Mucosa of stomach (tissue), 1 donor: ENCODE measurements at regions not wholly inside any gene's neighbourhood (a gene's known extent, or its start where the extent isn't known, plus 50 kb on each side); places are given as distances from the start of the nearest gene placed in this dataset.
"Not testable (repeated sequence)": the region's sequence is repeated elsewhere in the genome, so short reads cannot be mapped to it uniquely, and the experiment has no call there.

Source experiments
- H3K27me3 ChIP-seq: one replicate; pipeline ENCODE4 v1.7.0; 2013; ENCODE audit warnings: mild to moderate bottlenecking, low read length; ENCODE audit not compliant: control insufficient read depth, insufficient read depth
- H3K36me3 ChIP-seq: one replicate; pipeline ENCODE4 v1.7.0; 2013; ENCODE audit warnings: low read length; ENCODE audit not compliant: control insufficient read depth, insufficient read depth
- H3K4me1 ChIP-seq: one replicate; pipeline ENCODE4 v1.7.0; 2013; ENCODE audit warnings: mild to moderate bottlenecking, low read length; ENCODE audit not compliant: control insufficient read depth, insufficient read depth
- H3K4me3 ChIP-seq: one replicate; pipeline ENCODE4 v1.7.0; 2013; ENCODE audit warnings: low read length
- H3K9ac ChIP-seq: one replicate; pipeline ENCODE4 v1.7.0; 2013; ENCODE audit warnings: mild to moderate bottlenecking, low read length, moderate library complexity
- H3K9me3 ChIP-seq: one replicate; pipeline ENCODE4 v1.7.0; 2013; ENCODE audit warnings: mild to moderate bottlenecking, low read length, moderate library complexity; ENCODE audit not compliant: control insufficient read depth
- donor health status: Pancreatic carcinoma.

DNA sequence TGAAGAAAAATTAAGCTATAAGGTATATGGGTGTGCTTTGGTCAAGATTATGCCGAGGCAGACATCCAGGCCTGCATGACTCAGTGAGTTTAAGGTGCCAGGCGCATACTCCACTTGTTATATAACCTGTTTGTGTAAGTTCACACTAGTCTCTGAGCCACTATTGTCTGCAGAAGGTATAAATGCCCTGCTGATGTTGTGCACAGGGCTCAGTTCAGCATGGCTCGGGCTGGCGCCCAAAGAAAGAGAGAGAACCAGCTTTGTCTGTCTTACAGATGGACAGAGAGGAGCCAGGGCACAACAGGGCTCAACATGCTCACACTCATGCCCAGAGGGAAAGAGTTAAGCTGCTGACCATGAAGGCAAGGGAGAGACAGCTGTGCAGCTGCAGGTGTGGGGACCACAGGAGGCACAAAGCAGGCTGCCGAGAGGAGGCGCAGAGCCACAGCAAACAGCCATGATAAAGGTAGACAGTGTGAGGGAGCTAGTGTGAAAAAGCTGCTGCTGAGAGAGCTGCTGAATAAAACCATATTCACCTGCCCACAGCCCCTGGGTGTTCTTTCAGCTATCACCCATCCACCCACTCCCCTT lies 1587.6 kb upstream of the C9orf72 start:
- Histone ChIP-seq H3K9me3 (no peaks in the 10 kb centered on the region), H3K36me3 (no peaks in the 10 kb centered on the region), H3K27me3 (no peaks in the 10 kb centered on the region), H3K4me3 (no peak overlapping the region), H3K4me1 (no peaks in the 10 kb centered on the region), H3K9ac (no peak overlapping the region)

DNA sequence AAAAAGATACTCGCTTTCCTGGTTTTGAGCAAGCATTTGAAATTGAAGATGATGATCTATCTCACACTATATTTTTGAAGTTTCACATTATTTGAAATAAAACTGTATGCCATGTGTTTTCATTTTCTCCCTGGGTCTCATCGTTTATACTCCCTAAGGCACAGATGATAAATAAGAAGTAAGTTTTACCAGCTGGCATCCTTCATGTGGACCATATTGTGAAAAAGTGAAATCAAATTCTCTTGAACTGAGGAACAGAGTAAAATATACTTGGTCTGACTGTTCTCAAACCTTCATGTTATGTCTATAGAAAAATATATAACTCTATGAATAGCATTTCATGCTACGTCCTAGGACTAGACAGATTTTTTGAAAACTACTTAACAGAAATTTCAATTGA lies 1600.9 kb upstream of the C9orf72 start:
- Histone ChIP-seq H3K4me1 (no peaks in the 10 kb centered on the region), H3K9ac (no peak overlapping the region)

DNA sequence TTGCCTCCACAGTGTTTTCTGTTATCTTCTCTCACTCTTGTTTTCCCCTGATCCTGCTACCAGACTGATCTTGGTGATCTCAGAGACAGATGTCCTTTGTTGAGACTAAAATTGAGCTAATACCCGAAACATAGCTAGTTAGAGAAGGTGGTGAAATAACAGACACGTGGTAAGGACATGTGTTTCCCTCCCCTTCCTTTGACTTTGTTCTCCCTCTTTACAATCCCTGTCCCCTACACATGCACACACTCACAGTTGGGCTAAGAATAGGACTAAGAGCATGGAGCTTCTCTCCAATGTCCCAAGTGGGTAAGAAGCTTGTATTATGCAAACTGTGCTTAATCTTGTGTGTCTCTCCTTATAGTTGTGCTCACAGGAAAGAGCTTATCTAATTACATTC lies 1603.0 kb upstream of the C9orf72 start:
- Histone ChIP-seq H3K36me3 (no peaks in the 10 kb centered on the region), H3K9me3 (no peaks in the 10 kb centered on the region), H3K4me1 (no peaks in the 10 kb centered on the region), H3K4me3 (no peak overlapping the region), H3K27me3 (no peaks in the 10 kb centered on the region), H3K9ac (no peak overlapping the region)

More for the DNA sequence above, 1600.9 kb upstream of the C9orf72 start:
- Histone ChIP-seq H3K4me3 (no peak overlapping the region), H3K9me3 (no peaks in the 10 kb centered on the region), H3K27me3 (no peaks in the 10 kb centered on the region), H3K36me3 (no peaks in the 10 kb centered on the region)

DNA sequence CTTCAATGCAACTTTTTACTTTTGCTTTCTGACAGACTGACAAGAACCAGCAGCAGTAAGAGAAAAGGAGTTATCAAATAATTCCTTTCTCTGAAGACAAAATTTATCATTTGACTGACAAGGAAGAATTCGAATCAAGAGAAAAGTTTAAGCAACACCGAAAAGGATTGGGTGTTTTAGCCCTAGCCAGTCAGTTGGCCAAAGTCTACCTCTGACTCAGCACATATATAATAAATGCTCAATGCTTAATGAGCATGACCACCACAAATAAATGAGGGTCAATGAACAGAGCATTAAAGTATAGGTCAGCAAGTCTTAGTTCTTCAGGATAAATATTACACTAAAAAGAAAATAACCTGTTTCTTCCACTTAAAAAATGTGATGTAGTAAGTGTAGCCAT lies 1603.5 kb upstream of the C9orf72 start:
- Histone ChIP-seq H3K9ac (no peak overlapping the region), H3K36me3 (no peaks in the 10 kb centered on the region), H3K9me3 (no peaks in the 10 kb centered on the region), H3K27me3 (no peaks in the 10 kb centered on the region), H3K4me3 (no peak overlapping the region), H3K4me1 (no peaks in the 10 kb centered on the region)

DNA sequence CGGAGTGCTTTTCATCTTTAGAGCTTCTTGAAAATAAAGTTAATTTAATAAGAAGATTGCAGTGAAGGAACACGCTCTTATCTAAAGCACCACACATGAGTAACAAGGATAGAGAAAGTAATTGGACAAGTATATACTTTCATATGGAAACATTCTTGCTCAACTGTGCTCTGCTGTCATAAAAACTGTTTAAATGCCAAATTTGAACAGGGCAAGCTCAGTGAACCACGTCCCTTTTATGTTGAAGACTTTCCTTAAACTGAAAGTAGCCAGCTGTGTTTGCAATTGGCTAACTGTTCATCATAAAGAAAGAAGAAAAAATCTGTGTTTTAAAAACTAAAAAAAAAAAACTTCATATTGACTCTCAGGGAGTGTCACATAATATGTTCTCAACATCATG lies 1610.7 kb upstream of the C9orf72 start:
- no peak overlapping the region for H3K9ac ChIP-seq
- no peaks in the 10 kb centered on the region for H3K27me3 ChIP-seq
- H3K9me3 ChIP-seq = no peaks in the 10 kb centered on the region
- H3K36me3 ChIP-seq = no peaks in the 10 kb centered on the region
- H3K4me3 ChIP-seq = no peak overlapping the region
- H3K4me1 ChIP-seq = no peaks in the 10 kb centered on the region

DNA sequence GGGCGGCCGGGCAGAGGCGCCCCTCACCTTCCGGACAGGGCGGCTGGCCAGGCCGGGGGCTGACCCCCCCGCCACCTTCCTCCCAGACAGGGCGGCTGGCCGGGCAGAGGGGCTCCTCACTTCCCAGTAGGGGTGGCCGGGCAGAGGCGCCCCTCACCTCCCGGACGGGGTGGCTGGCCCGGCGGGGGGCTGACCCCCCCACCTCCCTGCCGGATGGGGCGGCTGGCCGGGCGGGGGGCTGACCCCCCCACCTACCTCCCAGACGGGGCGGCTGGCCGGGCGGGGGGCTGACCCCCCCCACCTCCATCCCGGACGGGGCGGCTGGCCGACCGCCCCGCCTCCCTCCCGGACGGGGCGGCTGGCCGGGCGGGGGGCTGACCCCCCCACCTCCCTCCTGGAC lies 1615.5 kb upstream of the C9orf72 start:
- not testable (repeated sequence) for H3K4me1 ChIP-seq, H3K27me3 ChIP-seq, H3K9me3 ChIP-seq, H3K4me3 ChIP-seq, H3K9ac ChIP-seq, H3K36me3 ChIP-seq

DNA sequence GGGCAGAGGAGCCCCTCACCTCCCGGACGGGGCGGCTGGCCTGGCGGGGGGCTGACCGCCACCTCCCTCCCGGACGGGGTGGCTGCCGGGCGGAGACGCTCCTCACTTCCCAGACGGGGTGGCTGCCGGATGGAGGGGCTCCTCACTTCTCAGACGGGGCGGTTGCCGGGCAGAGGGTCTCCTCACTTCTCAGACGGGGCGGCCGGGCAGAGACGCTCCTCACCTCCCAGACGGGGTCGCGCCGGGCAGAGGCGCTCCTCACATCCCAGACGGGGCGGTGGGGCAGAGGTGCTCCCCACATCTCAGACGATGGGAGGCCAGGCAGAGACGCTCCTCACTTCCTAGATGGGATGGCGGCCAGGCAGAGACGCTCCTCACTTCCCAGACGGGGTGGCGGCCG lies 1615.9 kb upstream of the C9orf72 start:
- not testable (repeated sequence) for H3K36me3 ChIP-seq, H3K4me1 ChIP-seq, H3K9ac ChIP-seq, H3K4me3 ChIP-seq, H3K9me3 ChIP-seq, H3K27me3 ChIP-seq

DNA sequence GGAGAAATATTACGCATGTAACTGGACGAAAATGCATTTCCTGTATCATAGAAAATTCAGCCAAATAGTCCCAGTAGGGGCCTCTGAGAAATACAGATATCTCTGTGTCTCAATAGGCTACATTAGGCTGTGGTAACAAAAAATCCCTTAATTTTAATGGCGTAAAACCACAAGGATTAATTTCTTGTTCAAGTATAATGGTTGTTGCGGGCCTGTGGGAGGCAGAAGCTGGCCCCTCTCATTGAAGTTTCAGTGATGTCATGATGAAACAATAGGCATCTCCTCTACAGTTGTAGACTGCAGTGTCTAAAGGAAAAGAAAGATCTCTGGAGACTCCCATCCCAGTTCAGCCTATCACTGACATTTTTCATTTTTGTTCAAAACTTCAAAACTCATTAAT lies 1625.6 kb upstream of the C9orf72 start:
- Histone ChIP-seq H3K4me1 (no peaks in the 10 kb centered on the region), H3K27me3 (no peaks in the 10 kb centered on the region), H3K36me3 (no peaks in the 10 kb centered on the region), H3K9me3 (no peaks in the 10 kb centered on the region), H3K4me3 (no peak overlapping the region), H3K9ac (no peak overlapping the region)

DNA sequence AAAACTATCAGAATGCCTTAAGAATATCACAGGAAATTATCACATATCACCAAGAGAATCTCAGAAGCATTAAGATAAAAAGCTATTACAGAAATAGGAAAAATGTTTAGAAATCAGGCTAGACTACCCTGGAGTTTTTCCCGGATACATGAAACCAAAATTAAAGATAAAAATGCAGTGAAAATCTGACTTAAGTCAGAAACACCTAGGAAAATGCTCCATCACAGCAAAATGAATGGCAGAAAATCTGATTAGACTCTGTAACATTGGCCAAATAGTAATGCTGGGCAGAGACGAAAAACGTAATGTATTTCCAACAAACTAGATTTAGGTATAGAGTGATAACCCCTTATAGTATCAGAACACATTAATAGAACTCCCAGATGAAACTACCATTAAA lies 1626.7 kb upstream of the C9orf72 start:
- H3K4me1 ChIP-seq = no peaks in the 10 kb centered on the region
- no peaks in the 10 kb centered on the region for H3K9me3 ChIP-seq
- H3K4me3 ChIP-seq = no peak overlapping the region
- no peaks in the 10 kb centered on the region for H3K27me3 ChIP-seq
- H3K9ac ChIP-seq = no peak overlapping the region
- H3K36me3 ChIP-seq = no peaks in the 10 kb centered on the region

DNA sequence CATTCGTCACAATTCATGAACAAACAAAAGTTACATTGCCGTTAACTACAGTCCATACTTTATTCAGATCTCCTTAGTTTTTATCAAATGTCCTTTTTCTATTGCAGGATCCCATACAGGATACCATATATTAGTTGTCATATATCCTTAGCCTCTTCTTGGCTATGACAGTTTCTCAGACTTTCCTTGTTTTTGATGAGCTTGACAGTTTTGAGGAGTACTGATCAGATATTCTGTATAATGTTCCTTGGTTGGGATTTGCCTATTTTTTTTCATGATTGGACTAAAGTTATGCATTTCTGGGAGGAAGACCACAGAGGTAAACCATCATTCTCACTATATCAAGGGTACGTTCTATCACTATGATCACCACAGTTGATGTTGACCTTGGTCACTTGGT lies 1627.4 kb upstream of the C9orf72 start:
- H3K9me3 ChIP-seq = no peaks in the 10 kb centered on the region
- no peaks in the 10 kb centered on the region for H3K4me1 ChIP-seq
- no peaks in the 10 kb centered on the region for H3K36me3 ChIP-seq
- no peaks in the 10 kb centered on the region for H3K27me3 ChIP-seq
- H3K4me3 ChIP-seq = no peak overlapping the region
- H3K9ac ChIP-seq = no peak overlapping the region

DNA sequence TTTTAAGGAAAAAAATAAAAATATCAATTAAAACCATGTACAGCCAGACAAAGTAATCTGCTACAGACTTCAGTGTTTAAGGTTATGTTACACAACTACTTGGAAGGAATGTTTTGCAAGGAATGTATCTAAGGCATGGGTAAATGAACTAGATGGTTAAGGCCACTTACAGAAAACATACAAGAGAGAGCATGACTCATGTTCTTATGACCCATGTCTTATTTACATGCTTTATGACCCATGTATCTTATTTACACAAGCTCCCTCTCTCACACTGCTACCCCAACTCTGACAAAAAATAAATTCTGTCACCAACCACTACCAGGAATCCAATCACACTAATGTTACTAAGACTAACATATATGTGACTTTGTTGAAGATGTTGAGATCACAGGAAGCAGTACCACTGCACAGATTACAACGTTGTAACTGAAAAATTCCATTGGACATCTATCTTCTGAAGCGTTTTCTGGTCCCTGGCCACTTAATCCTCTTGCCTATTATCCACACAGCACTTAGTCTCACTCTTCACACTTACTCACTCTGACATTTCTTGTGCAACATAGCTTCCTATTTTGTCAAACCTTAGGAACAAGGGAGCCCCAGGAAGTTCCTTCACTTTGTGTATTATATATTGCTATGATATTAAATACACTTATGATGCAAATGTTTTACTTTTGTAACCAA lies 1630.1 kb upstream of the C9orf72 start:
- H3K9me3 ChIP-seq = no peaks in the 10 kb centered on the region
- no peaks in the 10 kb centered on the region for H3K4me1 ChIP-seq
- H3K36me3 ChIP-seq = no peaks in the 10 kb centered on the region
- no peak overlapping the region for H3K4me3 ChIP-seq
- H3K27me3 ChIP-seq = no peaks in the 10 kb centered on the region
- no peak overlapping the region for H3K9ac ChIP-seq

DNA sequence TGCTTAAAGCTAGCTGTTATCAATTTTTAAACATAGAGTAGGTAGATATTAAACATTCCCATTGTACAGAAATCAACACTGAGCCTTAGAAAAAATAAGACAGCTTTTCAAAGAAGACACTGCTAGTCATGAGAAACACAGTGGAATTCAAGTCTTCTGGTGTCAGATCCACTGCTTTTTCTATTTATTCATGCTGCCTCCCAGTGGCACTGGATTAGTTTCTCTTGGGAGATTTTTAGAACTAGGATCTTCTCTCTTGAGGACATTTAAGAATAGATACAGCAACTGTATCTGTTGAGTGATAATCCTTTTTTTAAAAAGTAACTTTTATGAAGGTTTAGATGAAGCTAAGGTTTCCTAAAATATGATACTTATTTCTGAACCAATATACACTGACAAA lies 1635.4 kb upstream of the C9orf72 start:
- no peak overlapping the region for H3K9ac ChIP-seq
- H3K9me3 ChIP-seq = no peaks in the 10 kb centered on the region
- H3K27me3 ChIP-seq = peaks cover 29% of the 10 kb centered on the region
- H3K36me3 ChIP-seq = no peaks in the 10 kb centered on the region
- H3K4me1 ChIP-seq = peaks cover 13% of the 10 kb centered on the region
- H3K4me3 ChIP-seq = no peak overlapping the region
